ENCODE measurements at regions not wholly inside any gene's neighbourhood (a gene's known extent, or its start where the extent isn't known, plus 50 kb on each side); places are given as distances from the start of the nearest gene placed in this dataset.

DNA sequence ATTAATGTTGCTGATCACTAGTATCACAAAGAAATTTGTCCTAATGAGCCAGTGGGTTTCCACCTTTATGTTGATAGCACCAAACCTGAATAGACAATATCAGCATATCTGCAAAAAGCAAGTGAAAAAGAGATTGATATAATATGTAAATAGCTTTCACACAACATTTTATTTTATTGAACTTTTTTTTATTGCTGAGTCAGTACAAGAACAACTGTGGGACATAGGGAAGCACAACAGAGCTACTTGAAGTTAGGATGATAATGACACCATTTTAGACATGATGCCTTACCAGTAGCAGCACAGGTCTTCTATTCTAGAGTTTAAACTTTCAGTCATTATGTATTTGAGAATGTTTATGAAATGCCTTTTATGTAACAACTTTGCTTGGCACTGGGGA, 554.1 kb upstream of the SETBP1 start:
- TF ChIP-seq, protein P1, sequence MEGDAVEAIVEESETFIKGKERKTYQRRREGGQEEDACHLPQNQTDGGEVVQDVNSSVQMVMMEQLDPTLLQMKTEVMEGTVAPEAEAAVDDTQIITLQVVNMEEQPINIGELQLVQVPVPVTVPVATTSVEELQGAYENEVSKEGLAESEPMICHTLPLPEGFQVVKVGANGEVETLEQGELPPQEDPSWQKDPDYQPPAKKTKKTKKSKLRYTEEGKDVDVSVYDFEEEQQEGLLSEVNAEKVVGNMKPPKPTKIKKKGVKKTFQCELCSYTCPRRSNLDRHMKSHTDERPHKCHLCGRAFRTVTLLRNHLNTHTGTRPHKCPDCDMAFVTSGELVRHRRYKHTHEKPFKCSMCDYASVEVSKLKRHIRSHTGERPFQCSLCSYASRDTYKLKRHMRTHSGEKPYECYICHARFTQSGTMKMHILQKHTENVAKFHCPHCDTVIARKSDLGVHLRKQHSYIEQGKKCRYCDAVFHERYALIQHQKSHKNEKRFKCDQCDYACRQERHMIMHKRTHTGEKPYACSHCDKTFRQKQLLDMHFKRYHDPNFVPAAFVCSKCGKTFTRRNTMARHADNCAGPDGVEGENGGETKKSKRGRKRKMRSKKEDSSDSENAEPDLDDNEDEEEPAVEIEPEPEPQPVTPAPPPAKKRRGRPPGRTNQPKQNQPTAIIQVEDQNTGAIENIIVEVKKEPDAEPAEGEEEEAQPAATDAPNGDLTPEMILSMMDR (IDR thresholded peaks at IDR 0.05), result no peak
- TF ChIP-seq POLR2A (IDR thresholded peaks at IDR 0.05), result no peak

Measured in Peyer's patch (tissue), 4 donors.